ENCODE measurements at regions not wholly inside any gene's neighbourhood (a gene's known extent, or its start where the extent isn't known, plus 50 kb on each side); places are given as distances from the start of the nearest gene placed in this dataset.

DNA sequence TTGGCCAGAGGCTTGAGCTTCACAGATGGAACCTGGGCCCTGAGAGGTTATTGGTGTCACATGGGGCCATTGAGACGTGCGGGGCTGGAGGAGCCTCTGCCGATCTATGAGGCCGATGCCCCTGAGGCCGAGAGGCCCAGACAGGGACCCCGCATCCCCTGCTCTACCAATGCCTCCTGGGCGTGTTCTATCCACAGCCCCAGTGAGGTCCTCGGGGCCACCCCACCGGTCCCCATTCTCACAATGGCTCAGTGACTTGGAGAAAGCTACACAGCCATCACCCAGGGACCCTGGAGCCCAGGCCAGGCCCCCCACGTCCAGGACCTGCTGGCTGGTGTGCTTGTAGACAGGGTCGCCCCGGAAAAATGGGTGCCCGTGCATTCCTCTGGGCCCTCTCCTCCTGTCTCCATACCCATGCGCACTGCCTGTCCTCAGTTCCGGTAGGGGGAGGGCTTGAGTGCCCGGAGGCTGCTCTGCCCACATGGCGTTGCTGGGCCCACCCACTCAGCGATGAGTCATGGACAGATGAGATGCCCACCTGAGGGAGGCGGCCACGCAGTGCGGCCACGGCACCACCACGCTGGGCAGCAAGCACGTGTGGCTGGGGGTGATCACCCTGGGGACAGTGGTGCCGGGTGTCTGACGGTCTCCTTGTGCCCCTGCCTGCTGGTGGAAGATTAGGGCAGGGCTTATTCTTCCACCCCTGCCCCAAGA, 1224.7 kb downstream of the BRD1 start:
- DNase-seq (ENCODE audit: low read depth in 2 of 2) = no peak

DNA sequence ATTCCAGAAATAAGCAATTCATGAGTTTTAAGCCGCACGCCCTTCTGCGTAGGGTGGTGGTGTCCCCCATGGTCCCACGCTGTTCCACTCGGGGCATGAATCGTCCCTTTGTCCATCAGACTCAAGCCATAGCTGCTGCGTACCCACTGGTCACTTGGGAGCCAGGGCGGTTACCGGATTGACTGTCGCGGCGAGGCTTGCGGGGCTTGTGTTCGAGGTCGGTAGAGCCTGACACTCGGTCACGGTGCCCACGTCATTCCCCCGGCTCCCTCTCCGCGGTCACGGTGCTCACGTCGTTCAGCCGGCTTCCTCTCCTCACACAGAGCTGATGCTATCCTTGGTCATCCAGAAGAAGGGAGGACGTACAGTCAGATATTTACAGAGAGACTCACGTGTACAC, 1227.0 kb downstream of the BRD1 start:
- DNase-seq (ENCODE audit: low read depth in 2 of 2) = no peak

DNA sequence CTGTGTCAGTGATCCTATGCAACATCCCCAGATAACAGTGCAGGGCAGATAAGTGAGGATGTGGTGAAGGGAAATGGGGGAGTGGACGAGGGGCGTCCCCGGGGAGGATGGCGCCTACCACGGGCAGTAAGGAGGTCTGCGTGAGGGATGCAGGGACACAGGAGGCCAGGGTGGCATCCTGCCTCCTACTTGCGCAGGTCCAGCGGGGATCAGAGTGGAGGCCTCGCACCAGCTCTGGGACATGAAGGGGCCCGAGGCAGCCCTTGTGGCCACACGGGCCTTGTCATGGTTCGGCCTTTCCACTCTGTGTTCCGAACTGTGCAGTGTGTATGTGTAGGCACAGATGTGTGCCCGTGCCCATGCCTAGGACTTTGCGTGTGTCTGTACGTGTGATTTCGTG, 1227.5 kb downstream of the BRD1 start:
- DNase-seq (ENCODE audit: low read depth in 2 of 2) = no peak

DNA sequence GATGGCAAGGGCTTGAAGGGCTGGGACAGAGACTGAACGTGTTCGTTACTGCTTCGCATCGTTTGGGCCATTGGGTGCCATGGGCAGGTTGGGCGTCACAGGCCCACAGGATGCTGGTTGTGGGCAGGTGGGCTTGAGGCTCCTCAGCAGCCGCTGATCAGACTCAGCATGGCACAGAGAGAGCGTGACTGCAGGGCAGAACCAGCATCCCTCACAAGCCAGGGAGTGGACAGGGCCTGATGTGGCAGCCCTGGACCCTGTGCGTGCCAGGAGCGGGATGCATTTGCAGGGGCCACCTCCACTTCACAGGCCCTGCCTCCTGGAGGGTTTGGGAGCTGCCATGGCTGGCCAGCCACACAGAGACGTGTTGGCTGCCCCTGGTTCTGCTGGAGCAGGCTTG, 1228.3 kb downstream of the BRD1 start:
- DNase-seq (ENCODE audit: low read depth in 2 of 2) = no peak

DNA sequence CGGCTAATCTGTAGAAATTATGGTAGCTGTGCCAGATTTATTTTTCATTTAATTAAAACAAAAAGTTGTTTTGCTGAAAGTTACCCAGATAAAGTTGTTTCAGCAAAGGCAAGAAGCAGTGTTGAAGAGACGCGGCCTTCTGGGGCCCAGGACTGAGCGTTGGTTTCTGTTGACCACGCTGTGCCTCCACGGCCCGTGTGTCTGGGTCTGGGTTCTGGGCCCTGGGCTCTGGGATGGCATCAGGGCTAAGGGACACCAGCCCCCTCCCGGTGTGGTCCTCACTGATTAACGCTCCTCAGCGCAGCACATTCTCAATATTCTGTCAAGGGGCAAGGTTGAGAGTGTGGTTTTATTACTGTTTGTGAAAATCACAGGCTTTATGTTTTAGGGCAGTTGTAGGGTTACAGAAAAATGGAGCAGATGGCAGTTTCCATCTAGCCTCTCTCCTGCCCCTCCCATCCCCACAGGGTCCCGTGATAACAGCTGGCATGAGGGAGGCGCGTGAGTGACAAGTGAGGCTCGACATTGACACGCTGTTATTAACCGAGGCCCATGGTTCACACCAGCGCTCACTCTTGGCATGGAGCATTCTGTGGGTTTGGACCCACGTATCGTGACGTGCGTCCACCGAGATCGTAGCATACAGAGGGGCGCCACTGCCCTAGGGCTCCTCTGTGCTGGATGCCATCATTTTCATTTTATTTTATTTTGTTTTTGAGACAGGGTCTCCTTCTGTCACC, 1231.4 kb downstream of the BRD1 start:
- no peak for DNase-seq (ENCODE audit: low read depth in 2 of 2)

DNA sequence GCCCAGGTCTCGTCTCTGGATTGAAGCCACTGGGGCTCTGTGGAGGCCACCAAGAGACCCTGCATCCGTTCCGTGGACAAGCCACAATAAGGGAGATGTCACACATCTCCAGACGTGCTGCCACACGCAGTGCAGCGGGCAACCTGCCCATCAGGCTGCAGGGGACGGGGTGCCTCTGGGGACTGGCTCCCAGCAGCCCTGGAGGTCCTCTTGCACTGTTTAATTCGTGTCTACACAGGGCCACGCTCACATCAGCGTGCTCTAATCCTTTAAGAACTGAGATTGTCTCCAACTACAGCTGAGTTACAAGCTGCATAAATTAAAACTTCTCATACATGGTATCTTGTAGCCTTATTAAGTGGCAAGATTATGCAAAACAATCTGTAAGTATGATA, 1232.2 kb downstream of the BRD1 start:
- no peak for DNase-seq (ENCODE audit: low read depth in 2 of 2)

DNA sequence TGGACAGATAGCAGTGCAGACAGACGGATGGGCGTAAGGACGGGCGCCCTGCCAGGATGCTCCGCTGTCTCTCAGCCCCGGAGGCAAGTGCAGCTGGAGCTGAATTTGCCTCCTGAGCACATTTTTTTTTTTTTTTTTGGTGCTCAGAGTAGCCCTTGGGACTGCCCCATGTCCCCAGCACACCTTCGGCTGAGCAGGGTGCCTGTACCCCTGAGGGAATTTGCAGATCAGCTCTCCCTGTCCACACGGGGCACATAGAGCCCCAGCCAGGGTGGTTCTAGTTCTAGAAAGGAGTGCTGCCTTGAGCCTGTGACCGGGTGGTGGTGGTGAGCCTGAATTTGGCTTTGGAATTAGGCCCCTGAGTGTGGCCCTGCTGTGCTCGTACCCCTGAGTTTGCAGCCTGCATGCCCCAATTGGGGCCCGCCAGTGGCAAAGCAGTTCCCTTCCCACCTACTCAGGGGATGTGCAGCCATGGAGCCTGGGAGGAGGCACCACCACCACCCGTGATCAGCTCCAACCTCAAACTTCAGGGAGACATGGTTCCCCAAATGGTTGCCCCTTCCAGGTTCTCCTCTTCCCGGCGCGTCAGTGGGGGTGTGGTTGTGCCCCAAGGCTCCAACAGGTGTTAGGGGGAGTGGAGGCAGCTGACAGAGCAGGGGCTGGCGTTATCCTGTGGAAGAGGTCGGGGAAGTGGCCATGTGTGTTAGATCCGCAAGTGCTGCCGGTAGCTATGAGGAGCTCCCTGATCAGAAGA, 1232.7 kb downstream of the BRD1 start:
- no peak for DNase-seq (ENCODE audit: low read depth in 2 of 2)

DNA sequence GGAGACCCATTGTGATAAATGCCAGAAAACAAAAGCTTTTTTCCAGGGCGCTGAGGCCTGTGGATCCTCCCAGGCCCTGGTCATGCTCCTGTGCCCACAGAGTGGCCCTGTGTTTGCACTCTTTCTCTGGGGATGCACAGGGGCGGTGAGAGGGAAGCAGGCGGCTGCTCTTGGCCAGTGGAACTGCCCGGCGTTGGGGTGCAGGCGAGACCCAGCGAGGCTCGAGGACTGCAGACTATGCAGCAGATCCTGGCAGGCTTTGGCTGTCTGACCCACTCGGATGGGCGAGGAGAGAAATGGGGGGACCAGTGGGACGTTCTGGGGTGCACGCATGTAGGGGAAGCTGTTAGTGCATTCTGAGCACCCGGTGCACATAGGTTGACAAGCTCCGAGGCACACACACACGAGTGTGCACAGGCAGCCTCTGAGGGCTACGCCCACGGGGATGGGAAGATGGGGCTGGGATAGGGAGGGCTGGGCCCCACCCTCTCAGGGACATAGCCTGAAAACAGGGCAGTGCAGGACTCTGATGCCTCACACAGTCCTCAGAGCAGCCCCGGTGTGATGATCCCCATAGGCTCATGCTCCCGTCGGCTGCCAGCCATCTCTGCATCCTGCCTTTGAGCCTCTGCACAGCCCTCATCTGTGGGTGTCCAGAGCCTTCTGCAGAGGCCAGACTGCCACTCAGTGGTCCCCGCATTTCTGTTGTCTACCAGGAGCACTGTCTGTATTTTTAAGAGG, 1233.5 kb downstream of the BRD1 start:
- no peak for DNase-seq (ENCODE audit: low read depth in 2 of 2)

DNA sequence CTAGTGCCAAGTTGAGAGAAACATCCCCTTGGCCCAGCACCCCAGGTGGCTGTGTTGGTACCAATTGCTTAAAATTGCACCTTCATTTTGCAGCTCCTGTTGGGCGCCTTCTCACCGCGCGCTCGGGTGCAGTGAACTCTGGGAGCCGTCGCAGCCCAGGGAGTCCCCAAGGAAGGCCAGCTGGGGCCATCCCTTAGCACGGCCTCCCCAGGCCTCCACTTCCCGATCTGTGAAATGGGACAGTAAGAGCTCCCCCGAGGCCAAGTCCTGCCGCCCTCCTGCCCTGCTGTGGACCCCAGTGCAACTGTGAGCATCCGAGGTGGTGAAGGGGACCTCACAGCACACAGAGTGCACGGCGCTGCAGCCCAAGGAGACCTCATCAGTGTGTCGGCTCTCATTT, 1234.1 kb downstream of the BRD1 start:
- no peak for DNase-seq (ENCODE audit: low read depth in 2 of 2)

DNA sequence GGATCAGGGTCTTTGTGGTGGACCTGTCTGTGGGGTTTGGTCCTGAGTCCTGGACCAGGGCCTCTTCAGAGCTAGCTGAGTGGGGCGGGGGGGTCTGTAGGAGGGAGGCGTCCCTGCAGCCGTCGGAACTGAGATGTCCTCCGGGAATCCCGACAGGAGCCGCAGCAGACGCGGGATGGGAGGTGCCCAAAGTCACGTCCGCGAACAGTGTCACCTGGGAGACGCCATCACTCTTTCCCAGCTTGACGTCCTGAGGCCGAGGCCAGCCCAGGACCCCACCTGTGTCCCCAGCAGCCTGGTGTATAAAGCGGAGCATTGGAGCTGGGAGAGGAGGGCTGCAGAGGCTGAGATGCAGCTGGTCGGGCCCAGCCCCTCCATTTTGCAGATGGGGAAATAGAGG, 1234.7 kb downstream of the BRD1 start:
- no peak for DNase-seq (ENCODE audit: low read depth in 2 of 2)

DNA sequence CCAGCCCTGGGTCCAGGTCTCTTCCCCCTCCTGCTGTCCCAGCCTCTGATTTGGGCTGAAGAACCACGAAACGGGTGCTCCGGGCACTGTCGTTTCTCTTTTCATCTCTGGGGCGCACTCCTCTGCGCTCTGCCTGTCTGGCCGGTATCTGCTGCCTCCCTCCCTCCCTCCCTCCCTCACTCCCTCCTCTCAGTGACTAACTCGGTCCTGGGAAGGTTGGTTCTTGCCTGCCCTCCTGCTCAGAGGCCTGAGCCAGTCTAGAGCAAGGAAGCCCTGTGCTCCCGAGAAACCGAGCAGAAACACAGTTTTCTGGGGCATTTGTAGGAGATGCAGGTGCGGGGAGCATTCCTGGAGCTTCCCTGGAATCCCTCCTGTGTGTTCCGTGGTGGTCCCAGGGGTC, 1235.2 kb downstream of the BRD1 start:
- DNase-seq (ENCODE audit: low read depth in 2 of 2) = no peak

DNA sequence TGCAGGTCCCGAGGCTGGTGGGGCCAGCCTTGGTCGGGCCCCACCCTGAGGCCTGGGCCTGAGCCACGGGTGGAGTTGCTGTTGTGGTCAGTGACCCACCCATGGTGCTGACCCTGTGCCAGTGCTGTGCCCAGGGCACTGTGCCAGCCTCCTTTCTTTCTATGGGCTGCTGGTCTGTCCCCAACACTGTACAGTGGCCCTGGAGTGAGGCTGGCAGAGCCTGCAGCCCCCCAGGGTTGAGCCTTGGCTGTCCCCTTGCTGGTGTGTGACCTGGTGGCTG, 1235.7 kb downstream of the BRD1 start:
- no peak for DNase-seq (ENCODE audit: low read depth in 2 of 2)

DNA sequence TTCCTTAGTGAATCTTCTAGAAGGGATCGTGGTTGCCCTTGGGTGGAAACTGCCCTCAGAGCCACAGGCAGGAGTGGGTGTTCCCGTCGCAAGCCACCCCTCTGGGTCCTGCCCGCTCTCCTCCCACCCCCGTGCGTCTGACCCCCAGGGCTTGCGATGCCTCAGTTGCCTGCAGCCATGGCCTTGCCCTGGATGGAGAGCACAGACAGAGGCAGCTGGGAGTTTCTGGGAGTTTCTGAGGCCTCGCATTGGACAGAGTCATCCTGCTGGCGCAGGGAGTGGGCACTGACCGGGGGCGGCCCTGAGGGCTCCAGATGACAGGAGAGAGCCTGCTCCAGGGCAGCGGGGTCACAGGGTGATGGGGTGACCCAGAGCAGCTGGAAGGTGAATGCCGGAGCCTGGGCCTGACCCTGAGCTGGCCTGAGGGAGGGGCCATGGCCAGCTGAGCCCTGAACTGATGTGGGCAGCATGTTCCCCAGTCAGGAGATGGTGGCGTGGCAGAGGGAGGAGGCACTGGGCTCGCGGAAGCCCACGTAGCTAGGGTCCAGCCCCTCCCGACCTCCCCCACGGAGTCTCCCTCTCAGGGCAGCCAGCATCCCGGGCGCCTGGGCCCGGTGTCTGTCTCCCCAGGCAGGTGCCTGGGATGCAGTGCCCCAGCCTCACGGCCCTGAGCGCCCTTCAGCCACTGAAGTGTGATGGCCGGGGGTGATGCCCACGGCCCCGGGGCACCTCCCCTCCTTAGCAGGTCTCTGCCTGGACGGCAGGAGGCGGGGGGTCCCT, 1236.2 kb downstream of the BRD1 start:
- no peak for DNase-seq (ENCODE audit: low read depth in 2 of 2)

DNA sequence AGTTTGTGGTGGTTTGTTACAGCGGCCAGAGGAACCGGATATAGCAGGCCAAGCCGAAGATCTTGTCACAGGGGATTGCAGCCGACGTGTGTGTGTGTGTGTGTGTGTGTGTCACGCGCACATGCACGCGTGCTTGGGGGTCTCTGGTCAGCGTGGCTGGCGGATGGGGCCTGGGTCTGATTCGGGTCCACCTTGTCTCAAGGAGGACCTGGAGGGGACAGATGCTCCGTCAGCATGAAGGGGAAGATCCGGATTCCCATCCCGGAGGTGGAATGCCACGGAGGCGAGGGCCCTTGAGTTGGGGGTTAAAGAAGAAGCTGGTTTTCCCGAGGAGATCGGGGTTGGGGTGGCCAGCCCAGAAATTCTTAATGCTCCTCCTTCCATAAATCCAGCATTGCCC, 1237.8 kb downstream of the BRD1 start:
- DNase-seq (ENCODE audit: low read depth in 2 of 2) = no peak

DNA sequence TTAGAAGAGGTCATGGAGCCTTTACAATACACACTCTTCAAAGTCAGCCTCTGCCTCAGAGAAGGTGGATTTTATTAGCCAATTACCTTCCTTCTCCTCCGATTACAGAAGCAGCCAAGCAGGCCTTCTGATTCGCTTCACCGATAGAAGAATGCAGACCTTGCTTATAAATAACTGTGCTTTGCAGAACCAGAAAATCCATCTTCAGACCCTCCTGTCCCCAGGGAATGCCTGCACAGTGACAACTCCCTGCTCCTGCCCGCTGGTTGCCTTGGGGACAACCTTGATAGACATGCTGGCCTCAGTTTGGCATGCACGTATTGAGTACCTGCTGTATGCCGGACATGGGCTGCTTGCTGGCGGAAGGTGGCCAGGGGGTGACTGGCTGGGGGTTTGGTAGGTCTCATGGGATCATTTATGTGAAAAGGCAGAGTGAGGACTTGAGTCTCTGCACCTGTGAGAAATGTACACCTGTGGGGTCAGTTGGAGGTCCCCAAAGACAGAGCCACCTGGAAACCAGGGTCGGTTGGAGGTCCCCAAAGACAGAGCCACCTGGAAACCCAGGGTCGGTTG, 1238.7 kb downstream of the BRD1 start:
- no peak for DNase-seq (ENCODE audit: low read depth in 2 of 2)

DNA sequence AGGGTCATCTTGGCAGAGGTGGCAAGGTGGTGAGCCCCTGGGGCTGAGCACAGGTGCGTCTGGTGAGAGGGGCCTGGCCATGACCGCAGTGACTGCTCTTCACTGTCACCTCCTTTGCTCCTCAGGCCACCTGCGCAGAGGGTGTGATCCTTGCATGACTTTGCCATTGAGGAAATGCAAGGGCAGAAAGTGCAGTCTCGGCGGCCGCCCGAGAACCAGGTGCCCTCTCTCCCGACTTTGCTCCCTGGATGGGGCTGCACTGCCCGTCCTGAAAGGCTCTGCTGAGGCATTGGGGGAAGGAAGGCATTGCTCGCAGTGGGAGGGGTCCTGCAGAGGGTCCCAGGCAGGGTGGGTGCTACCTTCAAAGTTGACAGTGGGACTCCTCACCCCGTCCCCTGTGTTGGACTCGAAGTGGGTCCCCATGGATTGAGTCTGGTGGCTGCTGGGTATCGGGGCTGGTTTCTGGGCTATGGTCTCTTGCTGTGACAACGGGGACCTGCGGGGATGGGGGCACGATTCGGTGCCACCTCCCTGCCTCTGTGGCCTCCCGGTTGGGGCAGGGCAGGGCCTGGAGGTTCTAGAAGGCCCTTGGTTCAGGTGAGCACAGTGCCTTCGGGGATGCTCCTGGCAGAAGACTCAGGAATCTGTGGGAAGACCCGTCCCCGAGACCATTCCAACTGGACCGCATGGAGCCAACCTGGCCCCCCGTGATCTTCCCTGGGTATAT, 1239.4 kb downstream of the BRD1 start:
- DNase-seq (ENCODE audit: low read depth in 2 of 2) = no peak

DNA sequence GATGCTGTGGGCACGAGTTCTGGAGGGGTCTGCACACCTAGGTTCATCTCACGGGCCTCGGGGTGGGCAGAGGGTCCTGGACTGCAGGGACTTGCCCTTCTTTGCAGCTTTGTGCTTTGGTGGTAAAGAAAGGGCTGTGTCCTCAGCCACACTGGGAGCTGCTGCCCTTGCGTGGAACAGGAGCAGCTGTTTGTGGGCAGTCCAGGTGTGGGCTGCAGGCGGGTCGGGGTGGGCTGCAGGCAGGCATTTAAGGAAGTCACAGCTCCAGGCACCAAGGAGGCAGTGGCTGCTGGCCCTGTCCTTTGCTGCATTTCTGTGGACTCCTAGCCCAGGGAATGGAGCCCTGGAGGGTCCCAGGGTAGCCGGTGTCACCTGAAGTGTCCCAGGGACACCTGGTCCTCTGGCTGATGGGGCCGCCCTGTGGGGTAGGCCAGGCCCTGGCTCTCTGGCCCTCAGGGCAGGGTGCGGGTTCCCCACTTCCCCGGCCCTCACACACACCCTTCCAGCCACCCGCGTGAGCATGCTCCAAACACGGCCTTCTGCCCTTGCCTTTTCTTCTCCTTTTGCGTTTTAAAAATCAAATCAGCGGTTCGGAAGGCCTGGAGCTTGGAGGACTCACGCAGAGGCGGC, 1240.3 kb downstream of the BRD1 start:
- no peak for DNase-seq (ENCODE audit: low read depth in 2 of 2)

DNA sequence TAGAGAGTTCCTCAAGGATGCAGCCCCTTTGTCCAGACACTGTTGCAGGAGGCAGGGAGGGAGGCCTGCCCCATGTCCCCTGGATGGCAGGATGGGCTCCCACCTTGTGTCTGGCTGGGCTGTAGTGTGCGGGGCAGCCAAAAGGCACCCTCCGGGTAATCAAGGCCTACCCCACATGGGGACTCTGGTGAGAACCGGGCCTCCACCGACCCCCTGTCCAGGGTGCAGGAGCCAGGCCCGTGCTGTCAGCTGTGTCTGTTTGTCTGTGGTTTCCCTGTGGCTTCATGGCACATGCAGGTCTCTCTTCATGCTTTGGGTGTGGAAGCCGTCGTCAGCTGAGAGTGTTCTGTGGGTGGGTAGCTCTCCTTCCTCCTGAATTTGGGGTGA, 1240.9 kb downstream of the BRD1 start:
- no peak for DNase-seq (ENCODE audit: low read depth in 2 of 2)

DNA sequence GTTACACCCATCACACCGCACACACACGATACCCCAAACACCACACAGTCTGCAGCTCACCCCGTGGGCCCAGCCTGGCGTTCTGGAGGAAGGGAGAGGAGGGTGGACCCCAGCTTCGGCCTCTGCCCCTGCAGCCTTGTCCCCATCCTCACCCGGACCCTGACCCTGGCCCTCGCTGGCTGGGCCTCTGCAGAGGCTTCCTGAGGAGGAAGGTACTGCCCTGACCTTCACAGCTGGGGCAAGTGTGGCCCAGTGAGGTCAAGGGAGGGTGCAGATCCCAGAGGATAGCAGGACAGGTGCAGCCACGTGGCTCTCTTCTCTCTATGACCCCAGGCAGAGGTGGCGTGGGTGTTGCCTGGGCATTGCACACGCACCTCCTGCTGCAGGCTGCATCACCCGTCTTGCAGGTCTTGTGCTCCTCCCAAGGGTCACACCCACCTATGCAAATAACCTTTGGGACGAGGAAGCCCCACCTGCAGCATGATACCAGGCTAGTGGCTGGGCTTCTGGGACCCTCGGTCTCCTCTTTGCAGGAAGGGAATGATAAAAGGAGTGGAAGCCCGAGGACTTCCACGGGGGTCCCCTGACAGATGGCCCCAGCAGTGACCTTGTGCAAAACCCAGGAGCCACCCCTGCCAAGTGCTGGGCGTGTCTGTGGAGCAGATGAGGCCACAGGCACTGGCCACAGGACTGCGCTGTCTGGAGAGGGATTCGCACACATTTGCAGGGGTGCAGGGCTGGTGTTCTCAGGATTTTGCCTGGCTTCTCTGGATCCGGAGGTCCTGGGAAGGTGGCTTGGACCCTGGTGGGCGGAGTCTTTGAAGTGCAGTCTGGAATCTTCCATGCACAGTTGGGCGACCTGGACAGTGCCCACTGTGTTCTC, 1241.5 kb downstream of the BRD1 start:
- no peak for DNase-seq (ENCODE audit: low read depth in 2 of 2)

Measured in dermis microvascular lymphatic vessel endothelial cell (primary cell).